ENCODE measurements at regions not wholly inside any gene's neighbourhood (a gene's known extent, or its start where the extent isn't known, plus 50 kb on each side); places are given as distances from the start of the nearest gene placed in this dataset.

- Histone ChIP-seq H3K27me3 (peaks cover 0 to 17% (median 0%) of the 10 kb centered on the region in 3 donors), H3K27ac (peak overlapping the region in 2 of 5 donors; percentile 16 to 24), H3K4me3 (no peak overlapping the region), H3K9me3 (no peaks in the 10 kb centered on the region), H3K36me3 (no peaks in the 10 kb centered on the region), H3K4me1 (peaks cover 0 to 51% (median 23%) of the 10 kb centered on the region in 4 donors)
- intact Hi-C loops (cut with DNase I; ENCODE audit: low total_unique reads): no loop called here
- TF ChIP-seq EP300 (IDR thresholded peaks at IDR 0.05) (no peak), POLR2A (IDR thresholded peaks at IDR 0.05) (no peak), CTCF (IDR thresholded peaks at IDR 0.05) (no peak), POLR2AphosphoS5 (IDR thresholded peaks at IDR 0.05) (no peak)
- no peak for DNase-seq
- 39 to 68% (median 43%) methylated on average over 3 of the region's 3 CpGs for WGBS, 5 donors
Observed at GRCh38 chr4:71185037-71185436, 153.8 kb upstream of the SLC4A4 start.

- H3K27me3 ChIP-seq: peaks cover 0 to 17% (median 0%) of the 10 kb centered on the region in 3 donors
- WGBS, 5 donors: 1 to 3% (median 1%) methylated on average over 11 of the region's 11 CpGs
- no peak for DNase-seq
- no peak for TF ChIP-seq POLR2A (IDR thresholded peaks at IDR 0.05)
- peak overlapping the region; percentile 71 to 83 (median 77) for H3K4me3 ChIP-seq
- intact Hi-C loops (cut with DNase I; ENCODE audit: low total_unique reads): no loop called here
- no peaks in the 10 kb centered on the region for H3K9me3 ChIP-seq
- peaks cover 0 to 52% (median 23%) of the 10 kb centered on the region in 4 donors for H3K4me1 ChIP-seq
- H3K27ac ChIP-seq: peak overlapping the region; percentile 80 to 93 (median 89)
- no peaks in the 10 kb centered on the region for H3K36me3 ChIP-seq
Observed at GRCh38 chr4:71186257-71186565, 152.6 kb upstream of the SLC4A4 start.

DNA sequence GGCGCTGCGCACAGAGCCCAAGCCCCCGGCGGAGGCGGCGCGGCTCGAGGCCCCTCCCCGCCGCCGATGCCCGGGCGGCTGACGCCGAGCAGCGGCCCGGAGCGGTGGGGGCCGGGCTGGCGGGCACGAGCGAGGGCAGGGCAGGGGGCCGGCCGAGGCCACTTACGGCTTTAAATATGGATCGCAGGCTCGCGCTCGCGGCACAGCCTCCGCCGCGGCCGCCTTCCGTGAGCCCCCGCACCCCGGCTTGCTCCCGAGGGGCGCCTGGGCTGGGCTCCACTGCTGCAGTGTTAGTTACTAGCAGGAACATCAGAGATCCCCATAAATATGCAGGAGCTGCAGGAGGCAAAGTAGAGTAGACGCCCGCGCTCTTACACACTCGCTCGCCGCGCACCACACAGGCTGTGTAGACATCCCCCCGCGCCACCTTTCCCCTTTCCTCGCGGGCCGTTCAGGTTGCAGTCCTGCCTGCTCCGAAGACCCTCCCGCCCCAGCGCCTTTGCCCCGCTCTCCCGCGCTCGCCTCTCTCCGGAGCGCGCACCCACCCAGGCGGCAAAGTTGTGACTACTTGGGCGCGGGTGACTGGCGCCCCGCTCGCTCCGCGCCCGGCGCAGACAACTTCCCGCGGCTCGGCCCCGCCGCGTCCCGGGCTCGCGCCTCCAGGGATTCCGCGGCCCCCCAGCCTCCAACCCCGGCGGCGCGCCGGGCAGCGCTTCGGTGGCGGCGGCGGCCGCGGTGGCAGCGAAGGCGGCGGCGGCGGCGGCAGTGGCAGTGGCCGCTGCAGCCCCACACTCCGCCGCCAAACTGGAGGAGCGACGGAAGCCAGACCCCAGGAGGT, 152.0 kb upstream of the SLC4A4 start:
- peaks cover 0 to 17% (median 0%) of the 10 kb centered on the region in 3 donors for H3K27me3 ChIP-seq
- intact Hi-C loops (cut with DNase I; ENCODE audit: low total_unique reads): no loop called here
- no peaks in the 10 kb centered on the region for H3K36me3 ChIP-seq
- TF ChIP-seq EP300 (IDR thresholded peaks at IDR 0.05) (no peak), CTCF (IDR thresholded peaks at IDR 0.05) (no peak), POLR2AphosphoS5 (IDR thresholded peaks at IDR 0.05) (no peak), POLR2A (IDR thresholded peaks at IDR 0.05) (peak in 1 of 4 donors; percentile 37)
- H3K27ac ChIP-seq: peak overlapping the region; percentile 80 to 93 (median 89)
- peaks cover 0 to 52% (median 23%) of the 10 kb centered on the region in 4 donors for H3K4me1 ChIP-seq
- peak overlapping the region; percentile 71 to 83 (median 77) for H3K4me3 ChIP-seq
- DNase-seq: peak; percentile 71 to 93
- 0 to 1% (median 1%) methylated on average over 25 to 105 of the region's 105 CpGs for WGBS, 5 donors
- no peaks in the 10 kb centered on the region for H3K9me3 ChIP-seq

- H3K4me1 ChIP-seq: peaks cover 0 to 52% (median 23%) of the 10 kb centered on the region in 4 donors
- H3K27ac ChIP-seq: peak overlapping the region; percentile 80 to 93 (median 89)
- WGBS, 5 donors: 0 to 2% (median 1%) methylated on average over 37 to 45 of the region's 45 CpGs
- peak overlapping the region; percentile 71 to 83 (median 77) for H3K4me3 ChIP-seq
- TF ChIP-seq EP300 (IDR thresholded peaks at IDR 0.05) (no peak), POLR2AphosphoS5 (IDR thresholded peaks at IDR 0.05) (peak in 2 of 3 donors; percentile 19 to 30)
- DNase-seq: peak; percentile 60 to 74
- intact Hi-C loops (cut with DNase I; ENCODE audit: low total_unique reads): no loop called here
- no peaks in the 10 kb centered on the region for H3K36me3 ChIP-seq
- H3K27me3 ChIP-seq: peaks cover 0 to 17% (median 0%) of the 10 kb centered on the region in 3 donors
- no peaks in the 10 kb centered on the region for H3K9me3 ChIP-seq
Observed at GRCh38 chr4:71187404-71188155, 151.2 kb upstream of the SLC4A4 start.

- no peak for TF ChIP-seq POLR2A (IDR thresholded peaks at IDR 0.05)
- no peak for TF ChIP-seq POLR2AphosphoS5 (IDR thresholded peaks at IDR 0.05)
- TF ChIP-seq EP300 (IDR thresholded peaks at IDR 0.05): no peak
- no peak for TF ChIP-seq CTCF (IDR thresholded peaks at IDR 0.05)
- 10 to 13% (median 13%) methylated on average over 7 of the region's 7 CpGs for WGBS, 5 donors
- no peaks in the 10 kb centered on the region for H3K36me3 ChIP-seq
- no peak for DNase-seq
- peaks cover 0 to 52% (median 23%) of the 10 kb centered on the region in 4 donors for H3K4me1 ChIP-seq
- H3K27ac ChIP-seq: peak overlapping the region; percentile 80 to 93 (median 89)
- intact Hi-C loops (cut with DNase I; ENCODE audit: low total_unique reads): no loop called here
- peak overlapping the region; percentile 71 to 83 (median 77) for H3K4me3 ChIP-seq
- peaks cover 0 to 17% (median 0%) of the 10 kb centered on the region in 3 donors for H3K27me3 ChIP-seq
- no peaks in the 10 kb centered on the region for H3K9me3 ChIP-seq
Observed at GRCh38 chr4:71188156-71188640, 150.6 kb upstream of the SLC4A4 start.
